GM18873 (cell line): ENCODE measurements at regions not wholly inside any gene's neighbourhood (a gene's known extent, or its start where the extent isn't known, plus 50 kb on each side); places are given as distances from the start of the nearest gene placed in this dataset.
"Not testable (repeated sequence)": the region's sequence is repeated elsewhere in the genome, so short reads cannot be mapped to it uniquely, and the experiment has no call there.

Experiments used
- ATAC-seq: cut with Tn5 transposase; IDR thresholded peaks from one replicate; pipeline ENCODE4 v1.9.1; 2021; ENCODE audit warnings: mild to moderate bottlenecking, moderate library complexity, moderate number of reproducible peaks; ENCODE audit not compliant: unreplicated experiment, low FRiP score

DNA sequence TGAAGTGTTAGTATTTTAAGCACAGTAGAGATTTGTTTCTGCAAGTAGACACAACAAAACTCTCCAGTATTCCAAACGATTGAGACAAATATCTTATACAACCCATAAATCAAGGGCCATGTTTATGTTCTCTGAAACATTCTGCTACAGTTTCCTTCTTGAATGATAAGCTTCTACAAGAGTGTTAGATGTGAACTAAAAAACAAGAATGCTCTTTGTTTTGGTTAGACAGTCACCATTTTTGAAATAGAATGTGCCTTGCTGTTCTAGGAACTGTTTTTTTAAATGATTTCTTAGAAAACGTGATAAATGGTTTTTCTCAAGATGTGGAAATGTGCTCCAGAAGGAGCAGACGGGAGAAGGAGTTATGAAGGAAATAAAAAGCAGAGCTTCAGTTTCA is 1656.3 kb upstream of the FLRT2 start:
- ATAC-seq, result no peak

DNA sequence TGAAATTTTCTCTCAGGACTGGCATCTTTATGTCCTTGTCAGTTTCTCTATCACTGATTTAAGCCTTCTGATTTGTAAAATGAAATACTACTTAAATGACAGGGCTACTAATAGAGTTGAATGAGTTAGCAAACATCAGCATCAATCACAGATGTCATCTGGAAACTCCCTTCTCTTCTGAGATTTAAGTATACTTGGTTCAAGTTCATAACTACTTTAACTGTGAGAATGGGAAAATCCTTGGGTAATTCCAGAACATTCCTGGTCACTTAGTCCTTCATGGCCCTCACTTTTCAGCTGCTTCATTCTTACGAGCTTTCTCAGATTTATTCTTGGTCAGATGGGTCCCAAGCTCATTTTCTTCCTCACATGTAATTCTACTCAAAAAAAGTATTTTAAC is 1655.3 kb upstream of the FLRT2 start:
- ATAC-seq, result no peak

GRCh38 chr14:83883732-83884131 is 1646.2 kb upstream of the FLRT2 start:
- ATAC-seq, result no peak

DNA sequence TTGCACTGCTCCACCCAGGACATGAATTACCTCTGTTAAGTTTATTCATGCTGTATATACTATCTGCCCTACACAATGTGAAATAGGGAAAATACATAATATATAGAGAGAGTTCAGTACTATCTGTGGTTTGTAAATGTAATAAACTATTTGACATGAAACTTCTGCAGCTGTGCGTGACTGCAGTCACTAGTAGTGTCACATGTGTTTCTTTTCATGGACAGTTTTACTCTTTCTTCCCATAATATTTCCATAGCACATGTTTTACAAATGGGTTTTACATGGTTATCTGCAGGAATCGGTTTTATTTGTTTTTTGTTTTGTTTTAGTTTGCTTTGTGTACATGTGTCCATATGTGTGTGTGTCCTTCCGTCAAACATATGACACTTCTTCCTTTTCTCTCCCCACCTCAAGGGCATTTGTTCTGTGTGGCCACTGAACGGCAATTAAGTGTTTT is 1644.1 kb upstream of the FLRT2 start:
- no peak for ATAC-seq

DNA sequence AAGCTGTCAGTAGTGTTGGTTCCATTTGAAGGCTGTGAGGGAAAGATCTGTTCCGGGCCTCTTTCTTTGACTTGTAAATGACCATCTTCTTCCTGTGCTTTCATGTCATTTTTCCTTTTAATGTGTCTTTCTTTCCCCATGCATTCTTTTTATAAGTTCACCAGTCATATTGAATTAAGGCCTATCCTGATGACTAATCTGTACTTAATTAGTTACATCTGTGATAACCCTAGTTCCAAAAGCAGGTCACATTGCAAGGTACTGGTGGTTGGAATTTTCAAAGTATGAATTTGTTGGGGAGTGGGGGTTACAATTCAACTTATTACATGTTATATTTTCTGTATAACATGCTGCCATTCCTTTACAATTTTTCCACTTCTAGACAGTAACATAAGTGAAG is 1642.1 kb upstream of the FLRT2 start:
- no peak for ATAC-seq

GRCh38 chr14:83893447-83893846 is 1636.5 kb upstream of the FLRT2 start:
- no peak for ATAC-seq

DNA sequence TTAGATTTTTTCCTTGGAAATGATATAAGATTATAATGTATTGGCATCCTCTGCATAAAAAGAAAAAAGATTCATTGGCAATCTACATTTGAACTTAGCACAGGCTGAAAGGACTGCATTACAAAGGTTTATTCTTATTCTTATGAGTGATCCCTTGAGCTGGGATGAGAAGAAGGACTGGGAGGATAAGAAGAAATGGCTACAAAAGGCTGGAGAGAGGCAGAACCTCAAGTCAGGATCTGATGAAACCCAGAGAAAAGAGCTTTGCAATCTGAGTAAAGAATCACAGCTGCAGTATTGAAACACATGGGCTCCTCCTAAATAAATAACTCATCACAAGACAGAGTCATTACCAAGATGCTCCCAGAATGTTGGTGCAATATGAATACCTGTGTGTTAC is 1635.4 kb upstream of the FLRT2 start:
- no peak for ATAC-seq

- ATAC-seq, result not testable (repeated sequence)
Measured at GRCh38 chr14:83898558-83898957, 1631.4 kb upstream of the FLRT2 start.

DNA sequence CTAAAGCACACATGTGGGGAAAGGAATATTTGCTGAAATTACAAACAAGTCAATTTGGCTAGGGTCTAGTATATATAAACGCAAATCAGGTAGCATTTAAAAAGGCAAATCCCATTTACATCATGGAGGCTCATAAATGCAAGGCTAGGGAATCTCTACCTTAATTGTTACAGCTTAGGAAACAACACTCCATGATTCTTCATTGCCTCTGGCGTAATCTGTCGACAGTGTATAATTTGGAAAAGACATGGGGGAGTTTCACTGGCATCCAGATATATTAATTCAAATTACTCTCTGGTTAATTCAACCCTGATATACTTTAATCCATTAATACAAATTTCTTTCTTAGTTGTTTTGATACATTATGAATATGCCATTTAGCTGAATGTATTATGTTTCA is 1630.2 kb upstream of the FLRT2 start:
- ATAC-seq, result no peak

DNA sequence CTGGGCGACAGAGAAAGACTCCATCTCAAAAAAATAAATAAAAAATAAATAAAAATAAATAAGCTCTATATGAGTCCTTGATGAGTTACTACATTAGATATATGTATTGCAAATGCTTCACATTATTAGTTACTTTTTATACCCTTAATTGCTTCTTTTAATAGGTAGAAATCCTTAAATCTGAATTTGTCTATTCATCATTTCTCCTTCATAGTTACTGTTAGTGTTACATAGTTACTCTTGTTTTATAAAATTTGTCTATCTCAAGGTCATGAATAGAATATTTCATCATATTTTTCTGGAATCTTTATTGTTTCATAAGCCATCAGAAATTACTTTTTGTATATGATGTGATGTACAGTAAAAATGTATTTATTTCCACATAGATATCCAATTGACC is 1624.8 kb upstream of the FLRT2 start:
- no peak for ATAC-seq

DNA sequence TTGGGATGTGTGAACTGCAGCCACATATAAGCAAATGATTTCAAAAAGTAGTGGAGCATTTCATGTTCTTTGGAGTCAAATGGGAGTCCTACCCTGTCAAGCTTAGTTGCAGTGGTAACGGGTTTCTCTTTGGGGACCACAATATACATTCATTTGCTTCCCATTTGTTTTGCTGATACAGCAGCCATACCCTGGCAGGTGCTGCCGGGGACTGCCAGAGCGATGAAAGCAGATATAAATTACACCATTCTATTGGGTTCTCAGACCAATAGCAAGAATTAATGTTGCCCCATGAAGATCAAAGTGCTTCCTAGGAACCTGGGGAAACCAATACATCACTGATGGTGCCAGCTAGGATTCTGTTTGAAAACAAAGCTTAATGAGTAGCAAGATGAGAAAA is 1621.5 kb upstream of the FLRT2 start:
- no peak for ATAC-seq

DNA sequence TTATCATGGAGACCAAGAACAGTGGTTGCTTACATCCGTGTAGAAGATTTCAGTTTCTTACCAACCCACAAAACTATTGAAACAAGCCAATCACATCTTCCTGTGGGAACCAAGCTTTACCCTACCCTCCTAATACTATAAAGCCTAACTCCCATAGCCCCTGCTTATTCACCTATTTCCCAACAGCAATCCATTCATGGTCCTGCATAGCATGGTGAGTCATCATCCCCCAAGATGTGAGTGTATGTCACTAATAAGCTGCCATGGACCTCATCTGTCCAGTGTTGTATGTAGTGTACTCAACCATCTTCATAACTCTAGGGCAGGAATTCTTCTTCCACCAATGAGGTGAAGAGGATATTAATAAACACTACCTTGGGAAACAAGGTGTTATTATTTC is 1620.4 kb upstream of the FLRT2 start:
- ATAC-seq, result no peak

DNA sequence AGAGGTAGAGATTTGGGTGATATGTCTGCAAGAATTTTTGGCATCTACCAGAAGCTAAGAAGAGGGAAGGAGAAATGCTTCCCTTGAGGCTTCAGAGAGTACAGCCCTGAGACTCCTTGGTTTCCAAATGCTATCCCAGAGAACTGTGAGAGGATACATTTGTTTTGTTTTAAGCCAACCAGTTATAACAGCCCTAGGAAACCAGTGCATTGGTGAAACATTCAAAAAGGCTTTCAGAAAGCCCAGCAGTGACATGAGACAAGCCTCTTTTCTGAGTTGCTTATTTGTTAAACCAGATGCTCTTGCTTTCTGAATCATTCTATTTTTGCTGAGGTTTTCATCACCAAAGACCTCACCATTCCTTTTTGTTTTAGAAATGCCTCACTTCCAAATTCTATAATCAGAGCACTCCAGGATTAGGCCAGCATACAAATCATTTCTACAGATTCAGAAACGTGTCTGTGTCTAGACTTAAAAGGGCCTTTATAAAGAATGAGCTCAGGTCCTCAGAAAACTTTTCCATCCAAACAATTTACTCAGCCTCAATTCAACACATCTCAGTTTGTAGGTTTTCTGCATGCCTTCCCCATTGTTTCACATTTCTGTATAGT is 1617.8 kb upstream of the FLRT2 start:
- no peak for ATAC-seq

DNA sequence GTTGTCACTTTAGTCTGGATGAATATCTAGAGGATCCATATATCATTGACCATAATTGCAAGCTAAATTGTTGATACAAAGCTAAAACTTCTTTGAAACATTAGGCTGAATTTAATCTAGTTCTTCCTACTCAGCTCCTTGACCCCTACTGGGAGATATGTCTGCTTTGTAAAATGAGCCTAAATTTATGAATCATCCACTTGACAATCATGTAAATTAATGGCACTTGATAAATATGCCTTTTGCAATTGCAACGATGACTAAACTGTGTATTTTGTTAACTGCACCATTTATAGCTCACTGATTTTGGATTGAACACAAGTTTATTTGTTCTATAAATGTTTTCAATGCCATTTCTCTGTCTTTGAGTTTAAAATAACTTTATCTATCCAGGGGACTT is 1616.5 kb upstream of the FLRT2 start:
- no peak for ATAC-seq

DNA sequence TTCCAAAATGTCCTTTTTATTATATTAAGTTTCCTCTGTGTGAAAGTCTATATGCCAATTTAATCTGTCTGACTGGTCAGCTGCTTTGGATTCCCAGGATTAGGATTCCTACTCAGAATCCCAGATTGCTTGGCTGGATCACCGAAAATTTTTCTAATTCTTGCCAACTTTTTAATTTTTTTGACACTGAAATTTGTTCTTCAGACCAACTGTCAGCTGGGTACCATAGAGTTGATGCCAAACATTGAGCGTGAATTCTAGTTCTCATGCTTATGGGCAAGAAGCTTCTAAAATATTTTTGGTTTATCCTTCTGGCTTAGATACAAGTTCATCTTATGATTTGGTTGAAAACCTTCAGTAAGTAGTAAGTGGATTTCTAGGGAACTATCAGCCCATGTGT is 1611.4 kb upstream of the FLRT2 start:
- ATAC-seq, result no peak

- ATAC-seq, result not testable (repeated sequence)
Measured at GRCh38 chr14:83919675-83920074, 1610.3 kb upstream of the FLRT2 start.

DNA sequence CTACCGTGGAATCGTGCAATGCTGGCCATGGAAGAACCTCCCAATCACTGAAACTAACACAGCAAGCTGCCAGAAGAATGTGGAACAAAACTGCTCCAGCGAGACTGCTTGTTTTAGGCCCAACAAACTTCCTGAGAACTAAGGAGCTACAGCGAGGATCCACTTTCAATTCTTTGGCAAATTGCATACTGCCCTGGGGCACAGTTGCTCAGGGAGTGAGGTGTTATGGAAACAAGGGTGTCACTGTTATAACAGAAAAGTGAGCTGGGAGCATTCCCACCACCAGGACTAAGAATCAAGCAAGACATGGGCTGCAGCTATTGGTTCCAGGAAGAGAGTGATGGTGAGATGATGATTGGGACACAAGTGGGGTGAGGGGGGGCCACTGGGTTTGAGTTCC is 1606.1 kb upstream of the FLRT2 start:
- ATAC-seq, result no peak

GRCh38 chr14:83924259-83924658 is 1605.7 kb upstream of the FLRT2 start:
- ATAC-seq, result no peak

DNA sequence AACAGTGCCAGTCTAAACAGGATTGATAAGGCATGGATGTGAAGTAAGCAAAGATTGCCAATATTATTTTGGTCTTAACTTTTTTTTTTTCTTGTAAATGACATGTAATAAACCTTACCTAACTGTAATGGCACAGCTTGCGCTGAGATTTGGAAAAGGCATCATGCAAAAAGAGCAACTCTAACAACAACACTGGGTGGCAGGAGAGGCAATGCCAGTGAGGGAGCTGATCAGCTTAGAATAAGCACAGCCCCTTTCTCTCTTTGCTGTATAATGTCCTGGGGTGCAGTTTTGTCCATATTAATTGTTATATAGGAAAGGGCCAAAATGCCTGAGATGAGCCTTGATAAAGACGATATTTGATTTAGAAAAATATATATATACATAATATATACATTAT is 1589.7 kb upstream of the FLRT2 start:
- ATAC-seq, result no peak

DNA sequence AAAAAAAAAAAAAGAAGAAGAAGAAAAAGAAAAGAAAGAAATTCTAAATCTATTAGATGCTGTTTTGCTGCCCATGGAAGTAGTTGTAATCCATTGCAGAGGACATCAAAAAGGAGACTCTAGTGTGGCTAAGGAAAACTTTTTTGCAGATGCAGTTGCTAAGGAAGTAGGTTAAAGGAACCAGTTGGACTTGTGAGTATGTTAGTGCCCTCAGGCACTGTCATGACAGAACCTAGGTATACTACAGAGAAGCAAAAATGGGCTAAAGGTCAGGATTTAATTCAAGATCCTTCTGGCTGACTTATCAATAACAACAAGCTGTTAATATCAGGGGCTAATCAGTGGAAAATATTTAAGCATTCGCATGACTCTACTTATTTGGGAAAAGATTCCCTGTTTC is 1571.6 kb upstream of the FLRT2 start:
- no peak for ATAC-seq

DNA sequence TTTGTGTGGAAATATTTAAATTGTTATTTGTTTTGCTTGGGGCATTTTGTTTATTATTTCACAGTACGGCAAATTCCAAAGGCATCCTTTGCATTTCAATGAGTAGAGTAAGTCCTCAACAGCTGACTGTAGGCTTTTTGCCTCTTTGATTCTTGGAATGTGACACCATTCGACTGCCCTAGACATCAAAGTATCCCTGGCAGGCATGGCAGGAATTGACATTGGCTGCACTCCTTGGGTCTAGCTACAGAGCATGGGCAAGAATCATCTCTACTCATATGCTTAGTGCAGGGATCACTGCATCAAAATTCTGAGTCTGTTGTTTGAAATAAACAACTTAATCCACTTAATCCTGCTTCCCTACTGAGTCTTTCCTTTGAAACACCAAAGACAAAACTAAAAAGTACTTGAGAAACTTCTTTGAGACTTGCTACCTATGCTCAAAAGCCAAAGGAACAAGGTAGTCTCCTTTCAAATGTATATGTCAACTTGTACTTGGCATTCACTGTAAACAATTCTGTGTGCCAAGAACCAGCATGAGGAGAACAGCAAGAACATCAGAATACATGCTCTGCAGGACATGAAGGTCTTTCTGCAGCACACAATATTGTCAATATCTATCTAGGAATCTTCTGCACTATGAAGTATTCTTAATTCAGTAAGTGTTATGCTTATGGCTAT is 1569.0 kb upstream of the FLRT2 start:
- ATAC-seq, result no peak

DNA sequence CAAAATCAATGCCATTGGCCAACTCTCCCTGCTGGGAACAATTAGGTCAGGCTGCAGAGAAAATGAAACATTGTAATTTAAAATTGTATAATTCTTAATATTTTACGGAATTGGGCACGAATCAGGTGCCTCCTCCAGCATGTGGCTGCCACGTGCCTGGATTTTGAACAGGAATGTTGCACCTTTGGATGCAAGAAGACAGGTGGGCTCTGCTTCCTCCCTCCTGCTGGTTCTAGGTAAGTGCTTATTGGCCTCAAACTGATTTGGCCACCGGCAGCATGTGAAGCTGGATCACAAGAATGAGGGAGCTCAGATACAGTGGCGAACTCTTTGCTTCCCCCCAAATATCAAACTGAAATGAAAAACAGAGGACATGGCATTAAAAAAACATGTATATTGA is 1559.9 kb upstream of the FLRT2 start:
- no peak for ATAC-seq
